ENCODE measurements at regions not wholly inside any gene's neighbourhood (a gene's known extent, or its start where the extent isn't known, plus 50 kb on each side); places are given as distances from the start of the nearest gene placed in this dataset.
"Not testable (repeated sequence)": the region's sequence is repeated elsewhere in the genome, so short reads cannot be mapped to it uniquely, and the experiment has no call there.

GRCh38 chr3:118208642-118209041 is 826.0 kb downstream of the IGSF11 start:
- H3K9me3 ChIP-seq: no peaks in the 10 kb centered on the region
- H3K27me3 ChIP-seq: no peaks in the 10 kb centered on the region
- H3K4me3 ChIP-seq: no peak overlapping the region
- no peaks in the 10 kb centered on the region for H3K36me3 ChIP-seq
- DNase-seq: no peak

GRCh38 chr3:118213892-118214291 is 820.8 kb downstream of the IGSF11 start:
- H3K36me3 ChIP-seq: no peaks in the 10 kb centered on the region
- H3K27me3 ChIP-seq: no peaks in the 10 kb centered on the region
- DNase-seq: no peak

GRCh38 chr3:118226206-118226605 is 808.4 kb downstream of the IGSF11 start:
- Histone ChIP-seq H3K36me3 (no peaks in the 10 kb centered on the region), H3K9me3 (0 out of 2 replicates have a peak, but pooled peaks cover 3% of the 10 kb centered on the region), H3K4me3 (no peak overlapping the region), H3K27me3 (no peaks in the 10 kb centered on the region)
- no peak for DNase-seq

More at GRCh38 chr3:118213892-118214291, 820.8 kb downstream of the IGSF11 start:
- Histone ChIP-seq H3K9me3 (no peaks in the 10 kb centered on the region; the same call in 1 of the 2 replicates), H3K4me3 (no peak overlapping the region)

GRCh38 chr3:118227191-118227590 is 807.5 kb downstream of the IGSF11 start:
- no peak for DNase-seq
- Histone ChIP-seq H3K4me3 (no peak overlapping the region), H3K9me3 (no peaks in the 10 kb centered on the region), H3K27me3 (no peaks in the 10 kb centered on the region), H3K36me3 (no peaks in the 10 kb centered on the region)

DNA sequence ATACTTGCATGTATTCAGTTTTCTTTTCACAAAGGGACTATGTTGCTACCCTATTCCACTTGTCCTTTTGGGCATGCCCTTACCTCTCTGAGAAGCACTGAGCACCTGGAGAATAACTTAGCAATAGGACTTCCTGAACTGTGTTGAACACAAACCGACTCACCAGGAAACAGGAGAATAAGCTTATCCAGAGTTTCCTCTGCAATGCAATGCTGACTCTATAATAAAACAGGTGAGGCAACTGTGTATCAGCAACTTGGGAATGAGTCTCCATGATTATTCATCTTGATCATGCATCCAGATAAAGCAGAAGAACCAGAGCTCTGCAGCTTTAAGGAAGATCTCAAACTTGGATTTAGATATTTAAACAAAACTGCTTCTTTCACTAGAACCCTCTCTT is 806.5 kb downstream of the IGSF11 start:
- H3K27me3 ChIP-seq: no peaks in the 10 kb centered on the region
- H3K36me3 ChIP-seq: no peaks in the 10 kb centered on the region
- H3K4me3 ChIP-seq: no peak overlapping the region
- DNase-seq: no peak
- H3K9me3 ChIP-seq: no peaks in the 10 kb centered on the region

GRCh38 chr3:118229196-118229595 is 805.5 kb downstream of the IGSF11 start:
- DNase-seq: no peak
- no peaks in the 10 kb centered on the region for H3K27me3 ChIP-seq
- no peaks in the 10 kb centered on the region for H3K9me3 ChIP-seq
- H3K4me3 ChIP-seq: no peak overlapping the region
- H3K36me3 ChIP-seq: no peaks in the 10 kb centered on the region

- no peaks in the 10 kb centered on the region for H3K9me3 ChIP-seq
- DNase-seq: no peak
- no peak overlapping the region for H3K4me3 ChIP-seq
- H3K36me3 ChIP-seq: no peaks in the 10 kb centered on the region
- H3K27me3 ChIP-seq: no peaks in the 10 kb centered on the region
Measured at GRCh38 chr3:118231578-118231977, 803.1 kb downstream of the IGSF11 start.

GRCh38 chr3:118239253-118239652 is 795.4 kb downstream of the IGSF11 start:
- Histone ChIP-seq H3K9me3 (no peaks in the 10 kb centered on the region), H3K36me3 (no peaks in the 10 kb centered on the region), H3K27me3 (no peaks in the 10 kb centered on the region), H3K4me3 (no peak overlapping the region)
- DNase-seq: no peak

- Histone ChIP-seq H3K4me3 (no peak overlapping the region), H3K9me3 (no peaks in the 10 kb centered on the region), H3K36me3 (no peaks in the 10 kb centered on the region), H3K27me3 (no peaks in the 10 kb centered on the region)
- no peak for DNase-seq
Measured at GRCh38 chr3:118244761-118245160, 789.9 kb downstream of the IGSF11 start.

GRCh38 chr3:118245312-118245711 is 789.3 kb downstream of the IGSF11 start:
- Histone ChIP-seq H3K27me3 (no peaks in the 10 kb centered on the region), H3K9me3 (no peaks in the 10 kb centered on the region), H3K36me3 (no peaks in the 10 kb centered on the region), H3K4me3 (no peak overlapping the region)
- DNase-seq: no peak

GRCh38 chr3:118258850-118259249 is 775.8 kb downstream of the IGSF11 start:
- not testable (repeated sequence) for H3K36me3 ChIP-seq, H3K4me3 ChIP-seq, DNase-seq, H3K27me3 ChIP-seq, H3K9me3 ChIP-seq

GRCh38 chr3:118262800-118263402 is 771.7 kb downstream of the IGSF11 start:
- peaks cover 3% of the 10 kb centered on the region; the same call in 1 of the 2 replicates for H3K9me3 ChIP-seq
- DNase-seq: peak; percentile 47
- H3K36me3 ChIP-seq: no peaks in the 10 kb centered on the region
- H3K4me3 ChIP-seq: no peak overlapping the region
- no peaks in the 10 kb centered on the region for H3K27me3 ChIP-seq

GRCh38 chr3:118267588-118267987 is 767.1 kb downstream of the IGSF11 start:
- peaks cover 3% of the 10 kb centered on the region; the same call in 1 of the 2 replicates for H3K9me3 ChIP-seq
- no peak for DNase-seq
- no peak overlapping the region for H3K4me3 ChIP-seq
- no peaks in the 10 kb centered on the region for H3K36me3 ChIP-seq
- no peaks in the 10 kb centered on the region for H3K27me3 ChIP-seq

DNA sequence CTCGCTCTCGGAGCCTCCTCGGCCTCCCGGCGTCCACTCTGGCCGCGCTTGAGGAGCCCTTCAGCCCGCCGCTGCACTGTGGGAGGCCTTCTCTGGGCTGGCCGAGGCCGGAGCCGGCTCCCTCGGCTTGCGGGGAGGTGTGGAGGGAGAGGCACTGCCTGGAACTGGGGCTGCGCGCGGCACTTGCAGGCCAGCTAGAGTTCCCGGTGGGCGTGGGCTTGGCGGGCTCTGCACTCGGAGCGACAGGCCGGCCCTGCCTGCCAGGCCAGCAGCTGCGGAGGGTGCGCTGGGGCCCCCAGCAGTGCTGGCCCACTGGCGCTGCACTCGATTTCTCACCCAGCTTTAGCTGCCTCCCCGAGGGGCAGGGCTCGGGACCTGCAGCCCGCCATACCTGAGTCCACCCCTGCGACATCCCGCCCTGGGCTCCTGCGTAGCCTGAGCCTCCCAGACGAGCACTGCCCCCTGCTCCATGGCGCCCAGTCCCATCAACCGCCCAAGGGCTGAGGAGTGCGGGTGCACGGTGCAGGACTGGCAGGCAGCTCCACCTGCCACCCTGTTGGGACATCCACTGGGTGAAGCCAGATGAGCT is 765.0 kb downstream of the IGSF11 start:
- no peak for DNase-seq
- Histone ChIP-seq H3K36me3 (no peaks in the 10 kb centered on the region), H3K27me3 (no peaks in the 10 kb centered on the region), H3K9me3 (peaks cover 3% of the 10 kb centered on the region; the same call in 1 of the 2 replicates), H3K4me3 (no peak overlapping the region)

- no peaks in the 10 kb centered on the region for H3K27me3 ChIP-seq
- no peaks in the 10 kb centered on the region for H3K36me3 ChIP-seq
- H3K9me3 ChIP-seq: no peaks in the 10 kb centered on the region
- H3K4me3 ChIP-seq: no peak overlapping the region
- peak; percentile 37 for DNase-seq
Measured at GRCh38 chr3:118272991-118273390, 761.7 kb downstream of the IGSF11 start.

GRCh38 chr3:118277814-118278213 is 756.8 kb downstream of the IGSF11 start:
- no peak for DNase-seq
- Histone ChIP-seq H3K36me3 (no peaks in the 10 kb centered on the region), H3K9me3 (no peaks in the 10 kb centered on the region), H3K27me3 (no peaks in the 10 kb centered on the region), H3K4me3 (no peak overlapping the region)

- H3K36me3 ChIP-seq: no peaks in the 10 kb centered on the region
- DNase-seq: no peak
- no peaks in the 10 kb centered on the region for H3K27me3 ChIP-seq
- no peak overlapping the region for H3K4me3 ChIP-seq
- H3K9me3 ChIP-seq: no peaks in the 10 kb centered on the region
Measured at GRCh38 chr3:118292841-118293240, 741.8 kb downstream of the IGSF11 start.

DNA sequence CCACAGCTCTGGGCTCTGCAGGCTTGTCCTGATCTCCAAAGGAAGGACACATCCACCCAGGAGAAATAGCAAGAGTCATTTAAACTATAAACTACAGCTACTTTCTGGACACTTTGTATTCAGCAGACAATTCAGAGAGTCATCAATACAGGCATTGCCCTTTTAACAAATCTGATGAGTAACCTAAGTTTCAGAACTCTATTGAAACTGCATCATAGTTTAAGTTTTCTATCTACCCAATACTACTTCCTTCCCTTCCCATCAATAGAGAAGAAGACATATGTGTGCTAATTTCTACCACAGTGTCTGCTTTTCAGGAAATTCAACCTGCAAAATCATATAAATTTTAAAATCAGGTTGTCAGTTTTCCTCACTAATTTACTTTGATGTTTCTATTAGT is 736.5 kb downstream of the IGSF11 start:
- Histone ChIP-seq H3K9me3 (no peaks in the 10 kb centered on the region), H3K27me3 (no peaks in the 10 kb centered on the region), H3K4me3 (no peak overlapping the region), H3K36me3 (no peaks in the 10 kb centered on the region)
- DNase-seq: no peak

All from MG63 (cell line).